ENCODE measurements at regions not wholly inside any gene's neighbourhood (a gene's known extent, or its start where the extent isn't known, plus 50 kb on each side); places are given as distances from the start of the nearest gene placed in this dataset.

DNA sequence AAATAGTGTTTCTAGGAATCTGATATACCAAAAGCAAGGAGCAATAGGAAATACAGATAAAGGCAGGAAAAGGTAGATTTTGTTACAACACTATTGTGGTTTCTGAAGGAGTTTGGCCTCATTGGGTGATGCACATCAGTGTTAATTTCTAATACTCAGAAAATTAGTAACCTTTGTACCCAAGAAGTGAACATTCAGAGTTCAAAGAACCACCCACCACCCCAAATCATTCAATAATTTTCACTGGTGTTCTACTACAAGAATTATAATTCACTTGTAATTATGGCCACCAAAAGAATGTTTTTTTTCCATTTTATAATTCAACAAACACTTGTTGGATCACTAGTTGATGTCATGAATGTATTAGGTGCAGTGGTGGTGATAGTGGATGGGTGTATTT is 183.3 kb downstream of the UBE2E3 start:
- Histone ChIP-seq H3K36me3 (no peaks in the 10 kb centered on the region), H3K27ac (no peak overlapping the region), H3K27me3 (no peaks in the 10 kb centered on the region), H3K9me3 (no peaks in the 10 kb centered on the region), H3K4me3 (no peak overlapping the region), H3K4me1 (no peaks in the 10 kb centered on the region)
- TF ChIP-seq POLR2A (IDR thresholded peaks at IDR 0.05) (no peak), CTCF (IDR thresholded peaks at IDR 0.05) (no peak), POLR2AphosphoS5 (IDR thresholded peaks at IDR 0.05; ENCODE audit: insufficient read depth in 1 of 2, low read depth in 1 of 2) (no peak)
- intact Hi-C loops (cut with DNase I) = no loop called here
- no peak for DNase-seq (ENCODE audit: extremely low spot score in 2 of 2)

DNA sequence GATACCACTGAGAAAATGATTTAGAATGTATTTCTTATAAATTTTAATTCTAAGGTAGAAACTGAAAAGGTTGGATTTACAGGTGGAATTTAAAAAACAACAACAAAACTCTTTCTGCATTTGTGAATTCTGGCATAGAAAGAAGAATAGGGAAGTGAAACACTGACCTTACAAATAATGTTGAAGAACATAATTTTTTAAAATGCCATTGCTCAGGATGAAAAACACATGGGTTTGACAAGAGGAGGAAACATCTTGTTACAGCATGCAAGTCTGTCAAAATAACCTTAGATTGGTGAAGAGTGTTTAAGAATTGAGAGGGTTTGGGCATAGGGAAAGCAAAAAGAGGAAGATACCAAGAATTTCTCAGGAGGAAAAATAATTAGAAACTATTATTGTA is 184.3 kb downstream of the UBE2E3 start:
- H3K4me3 ChIP-seq = no peak overlapping the region
- DNase-seq (ENCODE audit: extremely low spot score in 2 of 2) = no peak
- no peak overlapping the region for H3K27ac ChIP-seq
- no peaks in the 10 kb centered on the region for H3K36me3 ChIP-seq
- H3K27me3 ChIP-seq = no peaks in the 10 kb centered on the region
- no peak for TF ChIP-seq POLR2AphosphoS5 (IDR thresholded peaks at IDR 0.05; ENCODE audit: insufficient read depth in 1 of 2, low read depth in 1 of 2)
- TF ChIP-seq CTCF (IDR thresholded peaks at IDR 0.05) = no peak
- TF ChIP-seq POLR2A (IDR thresholded peaks at IDR 0.05) = no peak
- intact Hi-C loops (cut with DNase I) = no loop called here
- no peaks in the 10 kb centered on the region for H3K9me3 ChIP-seq
- H3K4me1 ChIP-seq = no peaks in the 10 kb centered on the region

GRCh38 chr2:181165199-181165868 is 184.9 kb downstream of the UBE2E3 start:
- intact Hi-C loops (cut with DNase I) = no loop called here
- Histone ChIP-seq H3K27ac (no peak overlapping the region), H3K27me3 (no peaks in the 10 kb centered on the region), H3K36me3 (no peaks in the 10 kb centered on the region), H3K9me3 (no peaks in the 10 kb centered on the region), H3K4me1 (no peaks in the 10 kb centered on the region), H3K4me3 (no peak overlapping the region)
- no peak for TF ChIP-seq POLR2AphosphoS5 (IDR thresholded peaks at IDR 0.05; ENCODE audit: insufficient read depth in 1 of 2, low read depth in 1 of 2)
- TF ChIP-seq POLR2A (IDR thresholded peaks at IDR 0.05) = no peak
- TF ChIP-seq CTCF (IDR thresholded peaks at IDR 0.05) = no peak
- DNase-seq (ENCODE audit: extremely low spot score in 2 of 2) = no peak

DNA sequence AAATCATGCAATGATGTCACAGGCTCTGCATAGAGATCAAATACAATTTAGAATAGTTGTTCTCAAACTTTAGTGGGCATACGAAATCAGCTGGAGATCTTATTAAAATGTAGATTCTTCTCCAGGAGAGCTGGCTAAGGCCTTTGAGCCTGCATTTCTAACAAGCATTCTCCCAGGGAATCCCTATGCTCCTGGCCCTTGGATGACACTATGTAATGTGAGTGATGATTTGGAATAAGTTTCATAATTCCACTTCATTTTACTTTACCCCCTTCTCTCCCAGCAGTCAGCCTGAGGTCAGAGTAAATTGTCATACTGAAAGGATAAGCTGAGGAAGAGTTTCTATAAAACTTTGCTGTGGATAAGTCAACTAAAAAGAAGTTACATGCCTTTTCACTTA is 189.1 kb downstream of the UBE2E3 start:
- intact Hi-C loops (cut with DNase I) = no loop called here
- H3K4me1 ChIP-seq = no peaks in the 10 kb centered on the region
- H3K27ac ChIP-seq = no peak overlapping the region
- no peak for TF ChIP-seq POLR2A (IDR thresholded peaks at IDR 0.05)
- TF ChIP-seq CTCF (IDR thresholded peaks at IDR 0.05) = no peak
- no peak for TF ChIP-seq POLR2AphosphoS5 (IDR thresholded peaks at IDR 0.05; ENCODE audit: insufficient read depth in 1 of 2, low read depth in 1 of 2)
- DNase-seq (ENCODE audit: extremely low spot score in 2 of 2) = no peak
- no peaks in the 10 kb centered on the region for H3K36me3 ChIP-seq
- no peak overlapping the region for H3K4me3 ChIP-seq
- H3K27me3 ChIP-seq = no peaks in the 10 kb centered on the region
- H3K9me3 ChIP-seq = no peaks in the 10 kb centered on the region

DNA sequence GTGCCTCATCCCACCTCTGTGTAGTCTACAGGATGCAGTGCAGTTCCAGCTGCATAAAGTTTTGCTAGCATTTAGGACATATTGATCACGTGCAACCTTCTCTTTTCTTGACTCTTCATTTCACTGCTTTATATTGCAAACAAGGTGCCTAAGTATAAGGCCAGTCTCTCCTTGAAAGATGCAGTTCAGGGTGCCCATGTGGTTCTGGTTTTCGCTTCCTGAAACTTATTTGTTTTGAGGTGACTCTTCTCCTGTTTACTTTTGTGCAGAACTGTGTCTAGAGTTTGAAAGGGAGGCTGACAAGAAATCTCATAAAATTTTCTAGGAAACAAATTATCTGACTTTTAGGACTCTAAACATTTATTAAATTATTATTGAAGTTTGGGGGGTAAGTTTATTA is 189.9 kb downstream of the UBE2E3 start:
- Histone ChIP-seq H3K9me3 (no peaks in the 10 kb centered on the region), H3K4me1 (no peaks in the 10 kb centered on the region), H3K4me3 (no peak overlapping the region), H3K36me3 (no peaks in the 10 kb centered on the region), H3K27me3 (no peaks in the 10 kb centered on the region), H3K27ac (no peak overlapping the region)
- intact Hi-C loops (cut with DNase I) = no loop called here
- no peak for TF ChIP-seq CTCF (IDR thresholded peaks at IDR 0.05)
- TF ChIP-seq POLR2A (IDR thresholded peaks at IDR 0.05) = no peak
- TF ChIP-seq POLR2AphosphoS5 (IDR thresholded peaks at IDR 0.05; ENCODE audit: insufficient read depth in 1 of 2, low read depth in 1 of 2) = no peak
- no peak for DNase-seq (ENCODE audit: extremely low spot score in 2 of 2)

All from vagina (tissue), 2 donors.